ENCODE measurements at regions not wholly inside any gene's neighbourhood (a gene's known extent, or its start where the extent isn't known, plus 50 kb on each side); places are given as distances from the start of the nearest gene placed in this dataset.

DNA sequence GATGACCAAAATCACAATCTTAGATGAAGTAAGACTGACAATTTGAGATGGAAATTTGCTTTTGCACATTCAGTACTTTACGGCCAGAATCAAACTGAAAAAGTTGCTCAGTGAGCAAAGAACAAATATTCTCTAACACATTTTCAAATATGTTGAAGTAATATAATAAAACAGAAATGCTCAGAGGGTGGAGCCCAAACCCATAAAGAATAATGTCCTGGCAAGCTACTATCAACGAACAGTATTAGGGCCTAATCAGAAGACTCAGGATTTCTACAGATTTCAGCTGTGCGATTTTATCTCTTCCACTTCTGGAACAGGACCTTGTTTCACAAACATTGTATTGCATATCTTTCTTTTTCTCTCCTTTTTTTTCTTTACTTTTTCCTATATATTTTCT lies 505.0 kb downstream of the TECRL start:
- Histone ChIP-seq H3K4me3 (ENCODE audit: low read depth, low read length, poor library complexity, severe bottlenecking) (no peak overlapping the region), H3K27me3 (replicated peaks; ENCODE audit: insufficient read depth, low read depth, low read length, poor library complexity) (no peaks in the 10 kb centered on the region), H3K27ac (ENCODE audit: low read depth, low read length, poor library complexity, severe bottlenecking) (no peak overlapping the region), H3K4me1 (ENCODE audit: insufficient read depth, low read length, poor library complexity, severe bottlenecking) (no peaks in the 10 kb centered on the region), H3K9me3 (ENCODE audit: low read depth, low read length, poor library complexity, severe bottlenecking) (no peaks in the 10 kb centered on the region), H3K36me3 (ENCODE audit: insufficient read depth, low read length, poor library complexity, severe bottlenecking) (no peaks in the 10 kb centered on the region)
- TF ChIP-seq EZH2 (IDR thresholded peaks at IDR 0.05; ENCODE audit: borderline replicate concordance, low read depth, low read length, poor library complexity, severe bottlenecking), result no peak
- TF ChIP-seq, protein P1, sequence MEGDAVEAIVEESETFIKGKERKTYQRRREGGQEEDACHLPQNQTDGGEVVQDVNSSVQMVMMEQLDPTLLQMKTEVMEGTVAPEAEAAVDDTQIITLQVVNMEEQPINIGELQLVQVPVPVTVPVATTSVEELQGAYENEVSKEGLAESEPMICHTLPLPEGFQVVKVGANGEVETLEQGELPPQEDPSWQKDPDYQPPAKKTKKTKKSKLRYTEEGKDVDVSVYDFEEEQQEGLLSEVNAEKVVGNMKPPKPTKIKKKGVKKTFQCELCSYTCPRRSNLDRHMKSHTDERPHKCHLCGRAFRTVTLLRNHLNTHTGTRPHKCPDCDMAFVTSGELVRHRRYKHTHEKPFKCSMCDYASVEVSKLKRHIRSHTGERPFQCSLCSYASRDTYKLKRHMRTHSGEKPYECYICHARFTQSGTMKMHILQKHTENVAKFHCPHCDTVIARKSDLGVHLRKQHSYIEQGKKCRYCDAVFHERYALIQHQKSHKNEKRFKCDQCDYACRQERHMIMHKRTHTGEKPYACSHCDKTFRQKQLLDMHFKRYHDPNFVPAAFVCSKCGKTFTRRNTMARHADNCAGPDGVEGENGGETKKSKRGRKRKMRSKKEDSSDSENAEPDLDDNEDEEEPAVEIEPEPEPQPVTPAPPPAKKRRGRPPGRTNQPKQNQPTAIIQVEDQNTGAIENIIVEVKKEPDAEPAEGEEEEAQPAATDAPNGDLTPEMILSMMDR (conservative IDR thresholded peaks at IDR 0.05; ENCODE audit: low read depth, low read length), result no peak
- CTCF ChIA-PET, result no interaction called here
- intact Hi-C loops (cut with micrococcal nuclease; ENCODE audit: unreplicated experiment), result no loop called here
- no peak for DNase-seq (ENCODE audit: low spot score)
- POLR2A ChIA-PET (ENCODE audit: low non-redundant PET), result no interaction called here
- BruUV-seq (replicated peaks), result no TSS peak

DNA sequence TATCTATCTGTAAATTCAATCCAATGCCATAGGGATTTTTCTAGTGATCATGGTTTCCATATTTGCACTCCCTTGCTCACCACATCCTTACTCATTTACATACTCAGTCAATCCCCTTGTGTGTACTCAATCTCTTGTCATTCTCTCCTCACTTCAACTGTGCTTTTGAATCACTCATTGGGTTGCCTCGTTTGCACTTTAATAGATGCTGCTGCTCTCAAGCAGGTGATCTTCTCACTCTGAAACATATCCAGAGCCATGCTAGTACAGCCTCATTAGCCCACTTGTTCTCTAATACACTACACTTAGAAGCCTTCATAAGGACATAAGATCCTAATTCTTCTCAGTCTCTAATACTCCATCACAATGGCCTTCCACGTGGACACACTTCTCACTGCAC lies 507.9 kb downstream of the TECRL start:
- Histone ChIP-seq H3K36me3 (ENCODE audit: insufficient read depth, low read length, poor library complexity, severe bottlenecking) (no peaks in the 10 kb centered on the region), H3K27ac (ENCODE audit: low read depth, low read length, poor library complexity, severe bottlenecking) (no peak overlapping the region), H3K9me3 (ENCODE audit: low read depth, low read length, poor library complexity, severe bottlenecking) (no peaks in the 10 kb centered on the region), H3K27me3 (replicated peaks; ENCODE audit: insufficient read depth, low read depth, low read length, poor library complexity) (no peaks in the 10 kb centered on the region), H3K4me1 (ENCODE audit: insufficient read depth, low read length, poor library complexity, severe bottlenecking) (no peaks in the 10 kb centered on the region), H3K4me3 (ENCODE audit: low read depth, low read length, poor library complexity, severe bottlenecking) (no peak overlapping the region)
- ChIA-PET POLR2A (ENCODE audit: low non-redundant PET) (no interaction called here), CTCF (no interaction called here)
- intact Hi-C loops (cut with micrococcal nuclease; ENCODE audit: unreplicated experiment), result no loop called here
- BruUV-seq (replicated peaks), result no TSS peak
- DNase-seq (ENCODE audit: low spot score), result no peak
- TF ChIP-seq EZH2 (IDR thresholded peaks at IDR 0.05; ENCODE audit: borderline replicate concordance, low read depth, low read length, poor library complexity, severe bottlenecking), result no peak
- TF ChIP-seq, protein P1 (conservative IDR thresholded peaks at IDR 0.05; ENCODE audit: low read depth, low read length), result no peak

DNA sequence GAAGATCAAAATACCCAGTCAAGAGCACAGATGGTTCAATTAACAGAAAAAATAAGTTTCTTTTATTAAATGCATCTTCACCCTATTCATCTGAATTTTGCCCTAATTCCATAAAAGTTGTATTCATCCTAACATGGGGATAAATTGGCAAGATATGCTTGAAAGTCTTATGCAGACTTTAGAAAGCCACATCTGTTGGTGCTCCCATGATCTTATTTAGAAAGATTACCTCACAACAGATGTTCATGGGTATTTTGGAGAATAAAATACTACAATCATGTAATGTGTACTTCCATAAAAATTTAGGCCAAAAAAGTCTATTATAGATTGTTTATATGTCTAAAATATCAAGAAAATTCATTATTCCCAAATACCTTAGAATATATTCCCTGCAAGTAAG lies 510.3 kb downstream of the TECRL start:
- CTCF ChIA-PET, result no interaction called here
- BruUV-seq (replicated peaks), result no TSS peak

More for the DNA sequence above, 510.3 kb downstream of the TECRL start:
- no peaks in the 10 kb centered on the region for H3K27me3 ChIP-seq (replicated peaks; ENCODE audit: insufficient read depth, low read depth, low read length, poor library complexity)
- POLR2A ChIA-PET (ENCODE audit: low non-redundant PET), result no interaction called here
- intact Hi-C loops (cut with micrococcal nuclease; ENCODE audit: unreplicated experiment), result no loop called here
- no peak overlapping the region for H3K27ac ChIP-seq (ENCODE audit: low read depth, low read length, poor library complexity, severe bottlenecking)
- no peak for TF ChIP-seq EZH2 (IDR thresholded peaks at IDR 0.05; ENCODE audit: borderline replicate concordance, low read depth, low read length, poor library complexity, severe bottlenecking)
- TF ChIP-seq, protein P1 (conservative IDR thresholded peaks at IDR 0.05; ENCODE audit: low read depth, low read length), result no peak
- no peaks in the 10 kb centered on the region for H3K9me3 ChIP-seq (ENCODE audit: low read depth, low read length, poor library complexity, severe bottlenecking)
- DNase-seq (ENCODE audit: low spot score), result no peak
- no peaks in the 10 kb centered on the region for H3K36me3 ChIP-seq (ENCODE audit: insufficient read depth, low read length, poor library complexity, severe bottlenecking)
- no peaks in the 10 kb centered on the region for H3K4me1 ChIP-seq (ENCODE audit: insufficient read depth, low read length, poor library complexity, severe bottlenecking)
- no peak overlapping the region for H3K4me3 ChIP-seq (ENCODE audit: low read depth, low read length, poor library complexity, severe bottlenecking)

Measured in A673 (cell line).